ENCODE measurements at regions not wholly inside any gene's neighbourhood (a gene's known extent, or its start where the extent isn't known, plus 50 kb on each side); places are given as distances from the start of the nearest gene placed in this dataset.

DNA sequence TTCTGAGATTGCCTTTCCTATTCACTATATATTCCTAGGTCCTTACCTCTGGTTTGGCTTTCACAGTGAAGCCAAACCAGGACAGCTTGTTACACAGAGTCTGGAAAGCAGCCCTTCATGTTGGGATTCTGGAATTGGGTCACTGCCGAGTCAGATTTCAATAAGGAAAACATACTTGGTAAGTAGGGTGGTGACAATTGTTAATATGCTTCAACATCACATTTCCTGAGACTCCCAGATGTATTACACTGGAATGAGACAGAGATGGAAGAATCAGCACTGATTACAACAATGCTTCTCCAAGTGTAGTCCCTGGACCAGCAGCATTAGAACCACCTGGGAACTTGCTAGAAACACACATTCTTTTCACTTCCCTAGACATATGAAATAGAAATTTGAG lies 268.9 kb upstream of the SEMA3C start (continued):
- TF ChIP-seq, protein P1, sequence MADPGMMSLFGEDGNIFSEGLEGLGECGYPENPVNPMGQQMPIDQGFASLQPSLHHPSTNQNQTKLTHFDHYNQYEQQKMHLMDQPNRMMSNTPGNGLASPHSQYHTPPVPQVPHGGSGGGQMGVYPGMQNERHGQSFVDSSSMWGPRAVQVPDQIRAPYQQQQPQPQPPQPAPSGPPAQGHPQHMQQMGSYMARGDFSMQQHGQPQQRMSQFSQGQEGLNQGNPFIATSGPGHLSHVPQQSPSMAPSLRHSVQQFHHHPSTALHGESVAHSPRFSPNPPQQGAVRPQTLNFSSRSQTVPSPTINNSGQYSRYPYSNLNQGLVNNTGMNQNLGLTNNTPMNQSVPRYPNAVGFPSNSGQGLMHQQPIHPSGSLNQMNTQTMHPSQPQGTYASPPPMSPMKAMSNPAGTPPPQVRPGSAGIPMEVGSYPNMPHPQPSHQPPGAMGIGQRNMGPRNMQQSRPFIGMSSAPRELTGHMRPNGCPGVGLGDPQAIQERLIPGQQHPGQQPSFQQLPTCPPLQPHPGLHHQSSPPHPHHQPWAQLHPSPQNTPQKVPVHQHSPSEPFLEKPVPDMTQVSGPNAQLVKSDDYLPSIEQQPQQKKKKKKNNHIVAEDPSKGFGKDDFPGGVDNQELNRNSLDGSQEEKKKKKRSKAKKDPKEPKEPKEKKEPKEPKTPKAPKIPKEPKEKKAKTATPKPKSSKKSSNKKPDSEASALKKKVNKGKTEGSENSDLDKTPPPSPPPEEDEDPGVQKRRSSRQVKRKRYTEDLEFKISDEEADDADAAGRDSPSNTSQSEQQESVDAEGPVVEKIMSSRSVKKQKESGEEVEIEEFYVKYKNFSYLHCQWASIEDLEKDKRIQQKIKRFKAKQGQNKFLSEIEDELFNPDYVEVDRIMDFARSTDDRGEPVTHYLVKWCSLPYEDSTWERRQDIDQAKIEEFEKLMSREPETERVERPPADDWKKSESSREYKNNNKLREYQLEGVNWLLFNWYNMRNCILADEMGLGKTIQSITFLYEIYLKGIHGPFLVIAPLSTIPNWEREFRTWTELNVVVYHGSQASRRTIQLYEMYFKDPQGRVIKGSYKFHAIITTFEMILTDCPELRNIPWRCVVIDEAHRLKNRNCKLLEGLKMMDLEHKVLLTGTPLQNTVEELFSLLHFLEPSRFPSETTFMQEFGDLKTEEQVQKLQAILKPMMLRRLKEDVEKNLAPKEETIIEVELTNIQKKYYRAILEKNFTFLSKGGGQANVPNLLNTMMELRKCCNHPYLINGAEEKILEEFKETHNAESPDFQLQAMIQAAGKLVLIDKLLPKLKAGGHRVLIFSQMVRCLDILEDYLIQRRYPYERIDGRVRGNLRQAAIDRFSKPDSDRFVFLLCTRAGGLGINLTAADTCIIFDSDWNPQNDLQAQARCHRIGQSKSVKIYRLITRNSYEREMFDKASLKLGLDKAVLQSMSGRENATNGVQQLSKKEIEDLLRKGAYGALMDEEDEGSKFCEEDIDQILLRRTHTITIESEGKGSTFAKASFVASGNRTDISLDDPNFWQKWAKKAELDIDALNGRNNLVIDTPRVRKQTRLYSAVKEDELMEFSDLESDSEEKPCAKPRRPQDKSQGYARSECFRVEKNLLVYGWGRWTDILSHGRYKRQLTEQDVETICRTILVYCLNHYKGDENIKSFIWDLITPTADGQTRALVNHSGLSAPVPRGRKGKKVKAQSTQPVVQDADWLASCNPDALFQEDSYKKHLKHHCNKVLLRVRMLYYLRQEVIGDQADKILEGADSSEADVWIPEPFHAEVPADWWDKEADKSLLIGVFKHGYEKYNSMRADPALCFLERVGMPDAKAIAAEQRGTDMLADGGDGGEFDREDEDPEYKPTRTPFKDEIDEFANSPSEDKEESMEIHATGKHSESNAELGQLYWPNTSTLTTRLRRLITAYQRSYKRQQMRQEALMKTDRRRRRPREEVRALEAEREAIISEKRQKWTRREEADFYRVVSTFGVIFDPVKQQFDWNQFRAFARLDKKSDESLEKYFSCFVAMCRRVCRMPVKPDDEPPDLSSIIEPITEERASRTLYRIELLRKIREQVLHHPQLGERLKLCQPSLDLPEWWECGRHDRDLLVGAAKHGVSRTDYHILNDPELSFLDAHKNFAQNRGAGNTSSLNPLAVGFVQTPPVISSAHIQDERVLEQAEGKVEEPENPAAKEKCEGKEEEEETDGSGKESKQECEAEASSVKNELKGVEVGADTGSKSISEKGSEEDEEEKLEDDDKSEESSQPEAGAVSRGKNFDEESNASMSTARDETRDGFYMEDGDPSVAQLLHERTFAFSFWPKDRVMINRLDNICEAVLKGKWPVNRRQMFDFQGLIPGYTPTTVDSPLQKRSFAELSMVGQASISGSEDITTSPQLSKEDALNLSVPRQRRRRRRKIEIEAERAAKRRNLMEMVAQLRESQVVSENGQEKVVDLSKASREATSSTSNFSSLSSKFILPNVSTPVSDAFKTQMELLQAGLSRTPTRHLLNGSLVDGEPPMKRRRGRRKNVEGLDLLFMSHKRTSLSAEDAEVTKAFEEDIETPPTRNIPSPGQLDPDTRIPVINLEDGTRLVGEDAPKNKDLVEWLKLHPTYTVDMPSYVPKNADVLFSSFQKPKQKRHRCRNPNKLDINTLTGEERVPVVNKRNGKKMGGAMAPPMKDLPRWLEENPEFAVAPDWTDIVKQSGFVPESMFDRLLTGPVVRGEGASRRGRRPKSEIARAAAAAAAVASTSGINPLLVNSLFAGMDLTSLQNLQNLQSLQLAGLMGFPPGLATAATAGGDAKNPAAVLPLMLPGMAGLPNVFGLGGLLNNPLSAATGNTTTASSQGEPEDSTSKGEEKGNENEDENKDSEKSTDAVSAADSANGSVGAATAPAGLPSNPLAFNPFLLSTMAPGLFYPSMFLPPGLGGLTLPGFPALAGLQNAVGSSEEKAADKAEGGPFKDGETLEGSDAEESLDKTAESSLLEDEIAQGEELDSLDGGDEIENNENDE (IDR thresholded peaks at IDR 0.05; ENCODE audit: insufficient replicate concordance, low read length) = no peak
- TF ChIP-seq HDAC2 (IDR thresholded peaks at IDR 0.05; ENCODE audit: borderline replicate concordance in 1 of 2, low read depth in 2 of 2, low read length in 2 of 2) = no peak
- TF ChIP-seq, protein P2, sequence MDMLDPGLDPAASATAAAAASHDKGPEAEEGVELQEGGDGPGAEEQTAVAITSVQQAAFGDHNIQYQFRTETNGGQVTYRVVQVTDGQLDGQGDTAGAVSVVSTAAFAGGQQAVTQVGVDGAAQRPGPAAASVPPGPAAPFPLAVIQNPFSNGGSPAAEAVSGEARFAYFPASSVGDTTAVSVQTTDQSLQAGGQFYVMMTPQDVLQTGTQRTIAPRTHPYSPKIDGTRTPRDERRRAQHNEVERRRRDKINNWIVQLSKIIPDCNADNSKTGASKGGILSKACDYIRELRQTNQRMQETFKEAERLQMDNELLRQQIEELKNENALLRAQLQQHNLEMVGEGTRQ (IDR thresholded peaks at IDR 0.05; ENCODE audit: low read length) = no peak
- no peak for TF ChIP-seq BCL11A (IDR thresholded peaks at IDR 0.05; ENCODE audit: low read depth in 2 of 2, low read length in 2 of 2)
- TF ChIP-seq RNF2 (IDR thresholded peaks at IDR 0.05; ENCODE audit: borderline replicate concordance, low read depth, low read length, missing control alignments, poor library complexity, severe bottlenecking) = no peak
